Right forelimb (tissue), 1 donor: ENCODE measurements at regions not wholly inside any gene's neighbourhood (a gene's known extent, or its start where the extent isn't known, plus 50 kb on each side); places are given as distances from the start of the nearest gene placed in this dataset.
"Not testable (repeated sequence)": the region's sequence is repeated elsewhere in the genome, so short reads cannot be mapped to it uniquely, and the experiment has no call there.

Experiments
- DNase-seq: peaks from one replicate; pipeline ENCODE4 v3.0.0-alpha.2; 2018

DNA sequence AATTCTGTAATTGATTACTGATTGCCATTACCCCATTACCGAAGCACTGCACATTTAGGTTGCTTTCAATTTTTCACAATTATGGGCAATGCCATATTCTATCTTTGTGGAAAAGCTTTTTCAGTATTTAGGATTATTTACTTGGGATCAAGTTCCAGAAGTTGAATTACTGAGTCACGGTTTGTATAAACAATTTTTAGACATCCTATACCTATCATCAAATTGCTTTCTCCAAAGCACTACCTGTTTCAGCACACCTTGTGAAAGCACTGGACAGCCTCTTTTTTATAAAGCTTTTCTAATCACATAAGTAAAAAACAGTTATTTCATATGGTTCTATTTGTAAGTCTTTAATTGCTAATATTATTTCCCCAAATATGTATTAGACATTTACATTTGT is 221.5 kb upstream of the CAND1 start:
- no peak for DNase-seq

DNA sequence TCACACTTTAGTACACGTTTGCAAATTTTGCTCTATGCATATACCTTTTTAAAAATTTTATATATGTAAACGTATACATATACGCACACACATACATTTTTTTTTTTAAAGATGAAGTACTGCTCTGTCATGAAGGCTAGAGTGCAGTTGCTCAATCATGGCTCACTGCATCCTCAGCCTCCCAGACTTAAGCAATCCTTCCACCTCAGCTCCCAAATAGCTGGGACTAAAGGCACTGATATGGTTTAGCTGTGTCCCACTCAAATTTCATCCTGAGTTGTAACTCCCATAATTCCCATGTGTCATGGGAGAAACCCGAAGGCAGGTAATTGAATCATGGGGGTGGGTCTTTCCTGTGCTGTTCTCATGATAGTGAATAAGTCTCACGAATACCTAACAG is 220.8 kb upstream of the CAND1 start:
- no peak for DNase-seq

DNA sequence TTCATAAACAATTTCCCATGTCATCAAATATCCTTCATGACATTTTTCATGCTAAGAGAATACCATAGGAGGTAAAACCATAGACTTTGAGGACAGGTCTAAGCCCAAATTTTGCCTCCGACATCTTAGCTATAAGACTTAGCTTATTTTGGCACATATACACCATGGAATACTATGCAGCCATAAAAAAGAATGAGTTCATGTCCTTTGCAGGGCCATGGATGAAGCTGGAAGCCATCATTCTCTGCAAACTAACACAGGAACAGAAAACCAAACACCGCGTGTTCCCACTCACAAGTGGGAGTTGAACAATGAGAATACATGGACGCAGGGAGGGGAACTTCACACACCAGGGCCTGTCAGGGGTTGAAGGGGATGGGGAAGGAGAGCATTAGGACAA is 220.0 kb upstream of the CAND1 start:
- DNase-seq = not testable (repeated sequence)

DNA sequence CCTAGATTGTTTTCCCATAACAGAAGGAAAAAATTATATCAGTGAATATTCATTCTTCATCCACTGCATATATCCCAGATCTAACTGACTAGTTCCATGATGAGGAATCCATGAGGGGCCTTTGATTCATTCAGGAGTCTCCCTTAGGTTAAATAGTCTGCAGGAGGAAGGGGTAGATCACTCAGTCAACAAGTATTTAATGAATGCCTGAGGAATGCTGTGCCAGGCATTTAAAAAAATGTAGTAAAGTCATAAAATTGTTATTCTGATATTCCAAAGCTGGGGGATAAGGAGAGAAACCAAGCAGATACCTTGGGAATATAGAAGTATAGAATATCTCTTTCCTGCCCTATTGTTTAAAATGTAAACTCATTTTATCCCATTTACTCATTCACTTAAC is 216.2 kb upstream of the CAND1 start:
- no peak for DNase-seq

DNA sequence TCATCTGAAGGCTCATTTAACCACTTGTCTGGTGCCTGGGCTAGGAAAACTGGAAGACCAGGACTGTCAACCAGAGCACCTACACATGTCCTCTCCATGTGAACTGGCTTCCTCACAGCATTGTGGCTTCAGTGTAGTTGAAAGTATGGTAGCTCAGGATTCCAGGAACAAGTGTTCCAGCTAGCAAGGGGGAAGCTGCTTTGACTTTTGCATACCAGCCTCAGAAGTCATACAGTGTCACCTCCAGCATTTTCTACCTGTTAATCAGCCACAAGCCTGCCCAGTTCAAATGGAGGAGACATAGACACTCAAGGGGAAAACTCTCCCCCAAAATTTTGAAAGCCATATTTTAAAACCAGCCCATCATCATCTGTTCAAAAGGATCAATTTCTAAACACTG is 212.8 kb upstream of the CAND1 start:
- DNase-seq = no peak

DNA sequence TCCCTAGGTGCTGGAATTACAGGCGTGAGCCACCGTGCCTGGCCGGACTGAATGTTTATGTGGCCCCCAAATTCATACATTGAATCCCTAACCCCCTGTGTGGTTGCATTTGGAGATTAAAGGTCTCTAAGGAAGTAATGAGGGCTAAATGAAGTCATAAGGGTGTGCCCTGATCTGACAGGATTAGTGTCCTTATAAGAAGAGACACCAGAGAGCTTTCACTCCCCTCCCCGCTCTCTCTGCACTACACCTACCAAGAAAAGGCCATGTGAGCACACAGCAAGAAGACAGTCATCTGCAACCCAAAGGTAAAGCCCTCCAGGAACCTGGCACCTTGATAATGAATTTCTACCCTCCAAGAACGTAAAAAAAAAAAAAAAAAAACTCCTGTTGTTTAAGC is 212.1 kb upstream of the CAND1 start:
- no peak for DNase-seq

DNA sequence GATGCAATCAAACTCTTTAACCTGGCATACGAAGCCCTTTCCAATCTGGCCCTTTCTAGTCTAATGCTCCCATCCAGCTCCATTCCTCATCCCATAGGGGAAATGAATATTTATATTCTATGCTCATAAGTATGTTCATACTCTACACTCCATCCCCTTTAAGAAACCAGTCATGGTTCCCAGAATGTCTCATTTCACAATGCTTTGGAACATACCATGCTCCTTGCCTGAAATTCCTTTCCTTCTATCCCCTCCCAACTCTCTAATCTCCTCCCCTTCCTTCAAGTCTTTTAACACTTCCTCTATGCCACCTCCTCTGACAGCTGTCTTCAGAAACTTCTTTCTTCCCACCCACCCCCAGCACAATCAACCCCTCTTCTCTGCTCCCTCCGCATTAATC is 207.0 kb upstream of the CAND1 start:
- DNase-seq = no peak

DNA sequence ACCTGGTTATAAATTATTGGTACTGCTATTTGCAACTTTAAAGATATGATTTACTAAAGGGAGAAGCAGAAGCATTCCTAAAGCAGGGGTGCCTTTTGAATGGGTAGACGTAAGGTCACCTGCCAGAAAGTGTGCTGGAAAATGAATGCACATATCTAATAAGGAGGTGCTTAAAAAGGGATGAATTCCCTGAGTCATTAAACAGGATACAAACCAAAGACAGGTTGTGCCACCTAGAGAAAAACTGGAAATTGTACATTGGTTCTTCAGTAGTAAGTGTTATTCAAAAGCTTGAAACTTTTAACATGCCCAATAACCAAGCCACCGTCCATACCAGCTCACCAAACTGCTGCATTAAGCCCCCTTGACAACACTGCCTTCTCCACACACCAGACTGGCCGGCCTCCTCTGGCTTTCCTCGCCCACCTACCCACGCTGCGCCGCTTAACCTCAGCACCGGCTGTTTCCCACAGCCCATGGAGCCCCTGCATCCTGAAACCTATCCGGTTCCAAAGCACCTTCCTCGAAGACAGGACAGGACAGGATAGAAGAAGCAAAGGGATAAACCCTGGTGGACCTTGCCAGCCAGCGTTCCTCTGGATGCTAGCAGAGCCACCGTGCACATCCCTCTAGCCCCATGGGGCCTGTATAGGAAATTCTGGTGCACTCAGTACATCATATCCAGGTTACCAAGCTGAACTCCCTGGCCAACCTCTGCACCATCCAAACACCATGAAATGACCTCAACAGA is 201.5 kb upstream of the CAND1 start:
- DNase-seq = no peak

DNA sequence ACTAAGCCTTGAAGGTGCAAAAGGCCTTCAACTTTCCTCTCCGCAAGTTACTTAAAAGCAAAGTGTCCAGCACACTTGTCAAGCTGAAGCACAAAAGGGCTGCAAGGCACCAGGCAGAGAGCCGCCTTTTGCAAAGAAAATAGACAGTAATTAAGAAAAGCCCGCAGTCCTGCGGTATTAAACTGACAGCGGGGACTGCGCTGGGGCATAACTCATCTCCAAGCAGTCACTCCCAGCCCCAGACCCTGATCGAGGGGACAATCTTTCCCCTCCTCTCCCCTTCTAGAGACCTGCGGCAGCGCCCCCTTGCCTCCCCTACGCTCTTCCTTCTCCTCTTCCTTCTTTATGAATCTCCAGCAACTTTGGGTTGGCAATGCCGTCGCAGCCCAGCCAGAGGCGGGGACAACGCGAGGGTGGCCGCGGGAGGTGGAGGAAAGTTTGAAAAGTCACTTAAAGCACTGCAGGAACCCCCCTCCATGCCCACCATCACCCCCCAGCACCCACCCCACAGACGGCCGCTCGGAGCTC is 200.9 kb upstream of the CAND1 start:
- DNase-seq = peak; percentile 50

DNA sequence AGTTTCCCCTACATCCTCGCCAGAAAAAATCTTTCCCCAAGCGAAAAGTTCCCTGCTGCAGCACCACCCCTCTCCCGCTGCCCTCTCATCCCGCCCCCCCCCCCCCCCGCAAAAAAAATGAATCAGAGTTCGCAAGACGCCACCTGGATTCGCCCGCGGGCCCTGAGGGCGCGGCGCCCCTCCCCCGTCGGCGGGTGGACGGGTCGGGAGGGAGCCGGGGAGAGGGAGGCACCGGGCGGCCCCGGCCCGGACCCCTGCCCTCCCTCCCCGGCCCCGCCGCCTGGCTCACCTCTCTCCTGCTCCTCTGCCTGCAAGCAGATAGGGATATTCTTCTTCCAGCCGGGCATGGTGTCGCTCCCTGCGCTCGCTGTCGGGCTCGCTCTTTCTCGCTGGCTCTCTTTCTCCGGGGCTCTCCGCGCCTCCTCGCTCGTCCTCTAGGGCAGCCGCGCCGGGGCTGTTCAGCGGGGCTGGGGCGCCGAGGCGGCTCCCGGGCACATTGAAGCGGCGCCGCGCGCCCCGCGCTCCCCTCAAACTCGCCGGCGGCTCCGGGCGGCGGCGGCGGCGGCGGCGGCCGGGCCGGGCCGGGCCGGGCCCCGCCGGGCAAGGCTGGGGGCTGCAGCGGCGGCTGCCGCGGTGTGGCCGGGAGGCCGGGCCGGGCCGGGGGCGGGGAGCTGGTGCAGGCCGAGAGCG is 200.3 kb upstream of the CAND1 start:
- DNase-seq = peak; percentile 66

DNA sequence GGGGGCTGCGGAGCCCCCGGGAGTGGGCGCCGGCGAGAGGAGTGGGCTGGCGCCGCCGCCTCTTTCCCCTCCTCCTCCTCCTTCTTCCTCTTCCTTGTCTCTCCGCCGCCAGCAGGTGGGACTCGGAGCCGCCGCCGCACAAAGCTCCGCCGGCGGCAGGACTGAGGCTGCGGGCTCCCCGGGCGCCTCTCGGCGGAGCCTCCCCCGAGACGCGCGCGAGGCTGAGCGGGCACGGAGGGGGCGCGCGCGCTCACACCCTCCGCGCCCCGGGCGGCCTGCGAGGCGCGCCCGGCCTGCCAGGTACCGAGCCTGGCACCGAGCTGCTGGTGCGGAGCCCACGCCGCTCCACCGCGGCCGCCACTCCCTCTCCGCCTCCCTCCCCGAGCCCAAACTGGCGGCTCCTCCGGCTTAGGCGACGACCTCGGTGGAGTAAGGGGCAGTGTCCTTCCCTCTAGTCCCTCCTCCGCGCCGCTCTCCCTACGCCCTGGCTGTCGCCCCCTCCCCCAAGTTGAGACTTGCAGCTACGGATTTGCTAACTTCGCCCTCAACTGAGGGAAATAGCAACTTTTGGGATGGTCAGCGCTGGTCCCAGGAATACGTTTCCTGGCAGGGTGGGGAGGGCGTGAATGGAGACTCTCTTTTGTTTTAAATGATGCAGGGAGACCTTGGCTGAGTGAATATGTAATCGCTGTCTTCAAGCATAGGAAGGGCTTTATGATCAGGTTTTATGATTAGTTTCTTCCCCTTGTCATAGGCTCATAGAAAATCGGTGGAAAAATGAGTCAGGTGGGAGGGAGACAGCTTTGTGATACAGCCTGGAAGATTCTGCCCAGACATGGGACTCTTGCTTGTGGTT is 199.5 kb upstream of the CAND1 start:
- peak; percentile 55 for DNase-seq

DNA sequence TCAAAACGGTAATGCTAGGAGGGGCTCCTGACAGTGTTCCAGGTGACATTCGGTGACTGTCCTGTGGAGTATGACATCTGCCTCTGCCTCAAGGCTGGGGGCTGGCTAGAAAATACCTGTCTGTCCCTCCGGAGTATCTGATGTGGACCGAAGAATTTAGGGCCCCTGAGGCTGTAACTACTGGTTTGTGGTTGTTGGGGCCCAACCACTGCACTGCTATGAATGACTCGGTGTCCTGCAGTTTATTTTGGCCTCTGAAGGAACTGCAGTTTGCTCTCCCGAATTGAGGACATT is 198.9 kb upstream of the CAND1 start:
- DNase-seq = peak; percentile 45

DNA sequence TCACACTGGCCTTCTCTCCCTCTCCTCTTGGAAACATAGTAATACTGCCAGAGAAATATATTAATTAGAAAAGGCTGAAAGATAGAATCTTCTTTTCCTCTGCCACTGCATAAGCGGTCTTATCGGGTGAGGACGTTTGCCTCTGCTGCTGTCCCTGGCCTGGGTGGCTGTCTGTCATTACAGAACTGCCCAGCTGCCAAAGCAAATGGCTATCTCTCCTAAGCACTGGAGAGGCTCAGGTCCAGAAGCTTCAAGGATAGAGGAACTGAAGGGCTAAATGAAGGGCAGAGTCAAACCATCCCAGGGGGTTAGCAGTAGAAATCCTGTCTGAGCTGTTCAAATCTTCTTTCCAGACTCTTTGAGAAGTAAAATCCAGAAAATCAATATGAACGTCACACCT is 198.6 kb upstream of the CAND1 start:
- no peak for DNase-seq

DNA sequence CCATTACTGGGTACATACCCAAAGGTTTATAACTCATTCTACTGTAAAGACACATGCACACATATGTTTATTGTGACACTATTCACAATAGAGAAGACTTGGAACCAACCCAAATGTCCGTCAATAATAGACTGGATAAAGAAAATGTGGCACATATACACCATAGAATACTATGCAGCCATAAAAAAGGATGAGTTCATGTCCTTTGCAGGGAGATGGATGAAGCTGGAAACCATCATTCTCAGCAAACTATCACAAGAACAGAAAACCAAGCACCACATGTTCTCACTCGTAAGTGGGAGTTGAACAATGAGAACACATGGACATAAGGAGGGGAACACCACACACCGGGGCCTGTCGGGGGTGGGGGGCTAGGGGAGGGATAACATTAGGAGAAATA is 196.9 kb upstream of the CAND1 start:
- DNase-seq = not testable (repeated sequence)

DNA sequence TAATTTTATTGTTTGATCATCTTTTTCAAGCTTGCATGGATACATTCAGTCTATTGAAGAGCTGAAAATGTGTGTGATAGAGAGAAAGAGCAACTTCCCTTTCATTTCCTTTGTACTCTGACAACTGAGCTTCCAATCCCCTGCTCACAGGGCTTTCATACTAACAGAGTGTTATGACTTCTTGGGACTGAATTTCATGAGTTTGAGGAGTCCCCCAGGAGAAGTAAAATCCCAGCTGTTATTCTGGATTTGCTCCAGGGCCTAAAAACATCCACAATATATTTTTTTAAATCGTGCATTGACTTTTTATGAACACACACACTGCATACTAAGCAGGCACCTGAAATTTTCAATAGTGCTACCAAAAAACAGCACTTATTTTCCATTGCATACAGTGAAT is 195.8 kb upstream of the CAND1 start:
- no peak for DNase-seq

DNA sequence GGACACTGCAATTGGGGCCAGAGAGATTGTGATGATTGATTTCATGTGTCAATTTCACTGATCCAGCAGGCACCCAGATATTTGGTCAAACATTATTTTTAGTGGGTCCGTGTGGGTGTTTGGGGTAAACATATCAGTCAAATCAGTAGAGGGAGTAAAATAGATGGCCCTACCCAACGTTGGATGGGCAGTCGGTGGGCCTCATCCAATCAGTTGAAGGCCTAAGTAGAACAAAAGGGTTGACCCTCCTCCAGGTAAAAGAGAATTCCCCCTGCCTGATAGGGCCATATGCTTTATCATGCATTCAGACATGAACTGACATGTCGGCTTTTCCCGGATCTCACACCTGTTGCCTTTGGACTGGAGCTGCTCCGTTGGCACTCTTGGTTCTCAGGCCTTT is 195.1 kb upstream of the CAND1 start:
- no peak for DNase-seq

DNA sequence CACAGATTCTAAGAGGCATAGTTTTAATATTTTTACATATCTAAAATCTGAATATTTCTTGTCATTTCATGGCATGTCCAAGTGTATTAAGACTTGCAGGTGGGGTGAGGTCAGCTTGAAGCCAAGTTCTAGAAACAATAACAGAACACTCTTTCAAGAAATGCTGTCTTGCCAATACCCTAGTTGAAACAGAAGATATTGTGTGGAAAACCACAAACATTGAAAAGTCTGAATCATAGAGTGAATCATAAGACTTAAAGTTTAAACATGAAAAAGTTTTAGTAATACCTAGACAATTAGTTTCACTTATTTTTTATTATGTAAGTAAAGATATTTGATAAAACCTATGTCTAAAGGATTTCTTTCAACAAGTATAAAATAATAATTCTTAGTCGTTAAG is 191.5 kb upstream of the CAND1 start:
- no peak for DNase-seq

DNA sequence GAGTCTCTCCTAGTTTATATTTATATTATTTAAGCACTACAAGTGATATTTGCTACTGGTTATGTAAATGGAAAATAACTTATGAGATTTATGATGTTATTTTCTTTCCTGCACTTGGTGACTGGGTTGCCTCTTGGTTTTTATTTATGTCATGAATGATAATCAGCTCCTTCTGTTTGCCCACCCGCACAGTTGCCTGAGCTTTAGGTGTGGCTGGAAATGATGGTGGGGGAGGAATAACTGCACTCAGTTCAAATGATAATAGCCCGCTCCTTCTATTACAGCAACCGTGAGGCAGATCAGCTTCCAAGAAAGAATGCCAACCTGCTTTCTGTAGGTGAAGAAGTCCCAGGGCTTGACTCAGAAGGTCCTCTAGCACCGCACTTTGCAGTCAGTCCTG is 190.2 kb upstream of the CAND1 start:
- no peak for DNase-seq

DNA sequence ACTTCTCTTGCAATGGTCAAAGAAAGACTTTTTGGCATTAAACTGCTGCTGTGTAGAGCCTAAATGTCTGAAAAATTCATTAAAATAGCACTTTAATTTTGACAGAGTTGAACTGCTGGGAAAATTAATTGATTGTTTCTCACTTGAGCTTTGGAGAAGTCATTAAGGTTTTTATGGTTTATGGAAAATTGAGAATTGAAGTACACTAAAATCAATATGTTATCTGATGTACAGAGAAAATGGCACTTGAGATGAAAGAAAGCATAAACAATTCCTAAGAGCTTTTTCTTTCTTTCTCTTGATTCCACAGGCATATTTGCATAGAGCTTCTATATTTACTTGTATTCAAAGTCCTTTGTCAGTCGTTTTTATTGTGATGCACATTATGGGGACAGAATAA is 188.5 kb upstream of the CAND1 start:
- no peak for DNase-seq

DNA sequence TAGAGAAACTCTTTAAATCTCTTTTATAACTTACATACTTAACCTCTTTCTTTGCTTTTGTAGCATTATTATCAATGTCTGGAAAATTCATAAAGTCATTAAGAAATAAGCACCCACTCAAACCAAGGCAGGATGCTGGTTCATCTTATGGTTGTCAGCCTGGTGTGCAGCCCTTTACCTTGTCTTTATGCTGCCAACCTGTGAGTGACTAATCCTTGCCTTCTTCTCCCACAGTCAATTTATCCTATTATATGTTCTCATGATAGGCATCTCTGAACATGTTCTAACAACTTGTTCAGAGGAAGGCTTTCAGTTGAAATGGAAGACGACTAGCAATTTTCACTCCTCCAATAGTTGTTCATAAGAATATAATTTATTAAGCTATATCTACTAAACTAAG is 186.9 kb upstream of the CAND1 start:
- DNase-seq = no peak

DNA sequence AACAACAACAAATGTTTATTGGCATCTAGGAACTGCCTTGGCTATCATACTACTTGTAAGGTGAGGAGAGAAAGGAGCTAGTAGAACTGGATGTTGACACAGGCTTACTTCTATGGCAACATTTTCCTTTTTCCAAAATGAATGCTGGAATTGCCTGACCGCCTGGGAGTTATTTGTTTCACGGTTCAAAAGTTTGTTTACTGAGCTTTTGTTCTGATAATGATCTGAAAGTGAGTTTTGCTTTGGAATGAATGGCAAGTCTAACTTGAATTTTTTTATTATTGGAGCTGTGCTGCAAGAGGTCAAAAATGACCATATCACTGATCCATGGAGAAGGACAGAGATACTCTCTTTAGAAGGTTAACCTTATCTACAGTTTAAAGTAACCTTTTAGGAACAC is 183.5 kb upstream of the CAND1 start:
- DNase-seq = no peak

DNA sequence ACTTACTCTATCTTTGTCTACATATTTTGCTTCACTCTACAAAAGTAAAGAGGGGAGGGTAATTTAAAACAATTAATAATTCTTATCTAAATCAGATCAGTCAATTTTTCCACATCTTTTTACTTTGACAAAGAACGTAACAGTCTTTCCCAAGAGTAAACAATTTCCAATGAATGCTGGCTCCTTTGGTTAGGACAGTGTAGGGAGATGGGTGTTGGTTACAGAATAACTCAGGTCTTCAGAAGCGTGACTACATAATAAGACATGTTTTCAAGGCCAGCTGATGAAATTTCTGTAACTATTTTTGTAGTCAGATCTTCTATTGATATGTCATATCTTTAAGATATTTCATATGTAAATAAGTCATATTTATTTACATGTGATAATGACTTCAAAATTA is 183.0 kb upstream of the CAND1 start:
- DNase-seq = no peak

DNA sequence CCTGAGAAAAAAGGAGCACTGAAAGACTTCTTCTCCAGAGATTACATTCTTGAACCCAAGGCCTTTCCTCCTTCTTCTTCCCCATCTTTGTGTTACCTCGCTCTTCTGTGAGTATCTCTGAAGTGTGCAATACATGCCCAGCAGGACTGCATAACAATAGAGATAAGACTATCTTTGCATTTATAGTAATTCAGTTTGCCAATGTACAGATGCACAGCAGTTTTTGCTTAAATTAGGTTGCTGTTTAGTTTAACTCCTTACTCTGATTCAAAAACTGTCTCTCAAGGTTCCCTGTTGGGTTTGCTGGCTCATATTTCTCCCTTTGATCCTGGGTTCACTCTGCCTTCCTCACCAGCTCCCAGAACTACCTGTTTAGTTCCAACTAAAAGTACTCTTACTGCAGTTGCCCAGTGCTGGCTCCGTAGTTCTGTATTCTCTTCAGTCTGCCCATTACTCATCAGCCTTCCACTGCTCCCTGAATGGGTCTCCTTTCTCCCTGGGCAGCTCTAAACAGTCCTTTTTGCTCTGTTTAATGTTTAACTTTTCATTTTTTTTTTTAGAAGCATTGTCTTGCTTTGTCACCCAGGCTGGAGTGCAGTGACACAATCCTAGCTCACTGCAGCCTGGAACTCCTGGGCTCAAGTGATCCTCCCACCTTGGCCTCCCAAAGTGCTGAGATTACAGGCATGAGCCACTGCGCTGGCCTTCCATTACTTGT is 180.6 kb upstream of the CAND1 start:
- no peak for DNase-seq
